ENCODE measurements at regions not wholly inside any gene's neighbourhood (a gene's known extent, or its start where the extent isn't known, plus 50 kb on each side); places are given as distances from the start of the nearest gene placed in this dataset.

GRCh38 chr9:74236857-74237256, 260.3 kb upstream of the RORB start:
- Mint-ChIP-seq H3K27me3 (no peaks in the 10 kb centered on the region), H3K4me3 (no peak overlapping the region), H3K27ac (no peak overlapping the region), H3K9me3 (peaks cover 7 to 18% of the 10 kb centered on the region in 2 donors), H3K4me1 (no peaks in the 10 kb centered on the region)
- ATAC-seq = no peak
- no peak for DNase-seq

- Mint-ChIP-seq H3K9me3 (peaks cover 2 to 9% of the 10 kb centered on the region in 2 donors), H3K4me3 (no peak overlapping the region), H3K27me3 (no peaks in the 10 kb centered on the region), H3K4me1 (no peaks in the 10 kb centered on the region), H3K27ac (no peak overlapping the region)
- no peak for DNase-seq
- no peak for ATAC-seq
These were observed 251.2 kb upstream of the RORB start for GRCh38 chr9:74245866-74246497.

GRCh38 chr9:74255489-74255984, 241.6 kb upstream of the RORB start:
- DNase-seq = no peak
- Mint-ChIP-seq H3K27me3 (no peaks in the 10 kb centered on the region), H3K27ac (no peak overlapping the region), H3K9me3 (no peaks in the 10 kb centered on the region), H3K4me1 (no peaks in the 10 kb centered on the region), H3K4me3 (no peak overlapping the region)
- no peak for ATAC-seq

GRCh38 chr9:74275872-74276508, 221.1 kb upstream of the RORB start:
- no peak for DNase-seq
- no peaks in the 10 kb centered on the region for H3K9me3 Mint-ChIP-seq
- peak; percentile 37 for ATAC-seq
- H3K4me3 Mint-ChIP-seq = no peak overlapping the region
- H3K27me3 Mint-ChIP-seq = no peaks in the 10 kb centered on the region
- H3K4me1 Mint-ChIP-seq = peaks cover 9% of the 10 kb centered on the region
- no peak overlapping the region for H3K27ac Mint-ChIP-seq

- Mint-ChIP-seq H3K27ac (no peak overlapping the region), H3K4me3 (no peak overlapping the region), H3K4me1 (peaks cover 9% of the 10 kb centered on the region), H3K27me3 (no peaks in the 10 kb centered on the region), H3K9me3 (no peaks in the 10 kb centered on the region)
- ATAC-seq (peak; percentile 82), DNase-seq (peak in 1 of 2 donors; percentile 14)
These were observed 219.6 kb upstream of the RORB start for GRCh38 chr9:74277532-74277931.

GRCh38 chr9:74281674-74282073, 215.5 kb upstream of the RORB start:
- Mint-ChIP-seq H3K27ac (no peak overlapping the region), H3K4me1 (peaks cover 9% of the 10 kb centered on the region), H3K27me3 (no peaks in the 10 kb centered on the region), H3K9me3 (no peaks in the 10 kb centered on the region), H3K4me3 (no peak overlapping the region)
- no peak for ATAC-seq
- no peak for DNase-seq

GRCh38 chr9:74282526-74283253, 214.4 kb upstream of the RORB start:
- ATAC-seq (no peak), DNase-seq (no peak)
- H3K4me1 Mint-ChIP-seq = peaks cover under 1% of the 10 kb centered on the region
- no peak overlapping the region for H3K4me3 Mint-ChIP-seq
- H3K9me3 Mint-ChIP-seq = no peaks in the 10 kb centered on the region
- H3K27me3 Mint-ChIP-seq = no peaks in the 10 kb centered on the region
- H3K27ac Mint-ChIP-seq = peak overlapping the region in 1 of 2 donors; percentile 87

- Mint-ChIP-seq H3K27ac (no peak overlapping the region), H3K4me1 (no peaks in the 10 kb centered on the region), H3K27me3 (no peaks in the 10 kb centered on the region), H3K9me3 (no peaks in the 10 kb centered on the region), H3K4me3 (no peak overlapping the region)
- DNase-seq (no peak), ATAC-seq (no peak)
These were observed 212.3 kb upstream of the RORB start for GRCh38 chr9:74284581-74285450.

GRCh38 chr9:74293479-74293878, 203.7 kb upstream of the RORB start:
- no peak for DNase-seq
- Mint-ChIP-seq H3K4me1 (no peaks in the 10 kb centered on the region), H3K4me3 (no peak overlapping the region), H3K27ac (no peak overlapping the region), H3K27me3 (no peaks in the 10 kb centered on the region), H3K9me3 (peaks cover 0 to 5% of the 10 kb centered on the region in 2 donors)
- ATAC-seq = no peak

GRCh38 chr9:74303945-74304344, 193.2 kb upstream of the RORB start:
- no peak overlapping the region for H3K4me3 Mint-ChIP-seq
- H3K27ac Mint-ChIP-seq = no peak overlapping the region
- DNase-seq (no peak), ATAC-seq (no peak)
- no peaks in the 10 kb centered on the region for H3K4me1 Mint-ChIP-seq
- no peaks in the 10 kb centered on the region for H3K9me3 Mint-ChIP-seq
- no peaks in the 10 kb centered on the region for H3K27me3 Mint-ChIP-seq

- Mint-ChIP-seq H3K27ac (no peak overlapping the region), H3K4me3 (no peak overlapping the region), H3K9me3 (no peaks in the 10 kb centered on the region), H3K4me1 (no peaks in the 10 kb centered on the region), H3K27me3 (no peaks in the 10 kb centered on the region)
- no peak for ATAC-seq
- DNase-seq = no peak
These were observed 192.5 kb upstream of the RORB start for GRCh38 chr9:74304598-74304997.

GRCh38 chr9:74309654-74310053, 187.5 kb upstream of the RORB start:
- Mint-ChIP-seq H3K27ac (no peak overlapping the region), H3K27me3 (no peaks in the 10 kb centered on the region), H3K4me3 (no peak overlapping the region), H3K9me3 (peaks cover 0 to 13% of the 10 kb centered on the region in 2 donors), H3K4me1 (no peaks in the 10 kb centered on the region)
- no peak for ATAC-seq
- DNase-seq = no peak

GRCh38 chr9:74317235-74317634, 179.9 kb upstream of the RORB start:
- H3K27ac Mint-ChIP-seq = no peak overlapping the region
- DNase-seq = no peak
- no peak for ATAC-seq
- H3K4me3 Mint-ChIP-seq = no peak overlapping the region
- H3K4me1 Mint-ChIP-seq = no peaks in the 10 kb centered on the region
- H3K27me3 Mint-ChIP-seq = no peaks in the 10 kb centered on the region
- H3K9me3 Mint-ChIP-seq = peaks cover 11 to 17% of the 10 kb centered on the region in 2 donors

- Mint-ChIP-seq H3K9me3 (peaks cover 0 to 17% of the 10 kb centered on the region in 2 donors), H3K27ac (no peak overlapping the region), H3K4me1 (no peaks in the 10 kb centered on the region), H3K27me3 (no peaks in the 10 kb centered on the region), H3K4me3 (no peak overlapping the region)
- ATAC-seq (no peak), DNase-seq (no peak)
These were observed 175.7 kb upstream of the RORB start for GRCh38 chr9:74321396-74321795.

GRCh38 chr9:74322661-74323314, 174.3 kb upstream of the RORB start:
- peak overlapping the region in 1 of 2 donors; percentile 8 for H3K27ac Mint-ChIP-seq
- no peak for DNase-seq

More at GRCh38 chr9:74322661-74323314, 174.3 kb upstream of the RORB start:
- ATAC-seq = no peak
- Mint-ChIP-seq H3K4me3 (peak overlapping the region in 1 of 2 donors; percentile 12), H3K27me3 (no peaks in the 10 kb centered on the region), H3K4me1 (no peaks in the 10 kb centered on the region), H3K9me3 (peaks cover 0 to 17% of the 10 kb centered on the region in 2 donors)

All from stimulated activated naive CD8-positive, alpha-beta T cell treated with anti-CD3 and anti-CD28 coated beads, Interleukin-15, amount 100 ng/mL, for 72 hours (primary cell).